ENCODE measurements at regions not wholly inside any gene's neighbourhood (a gene's known extent, or its start where the extent isn't known, plus 50 kb on each side); places are given as distances from the start of the nearest gene placed in this dataset.

- no peak overlapping the region for H3K27ac ChIP-seq
- no peak overlapping the region for H3K4me3 ChIP-seq
Observed at GRCh38 chr1:184141361-184141880, 89.9 kb downstream of the TSEN15 start.

- Histone ChIP-seq H3K4me3 (no peak overlapping the region), H3K27ac (peak overlapping the region in 2 of 21 experiments; percentile 49 to 67)
Observed at GRCh38 chr1:184143449-184143848, 91.9 kb downstream of the TSEN15 start.

- Histone ChIP-seq H3K4me3 (no peak overlapping the region), H3K27ac (no peak overlapping the region)
Observed at GRCh38 chr1:184145083-184145482, 93.6 kb downstream of the TSEN15 start.

GRCh38 chr1:184146202-184146601 is 94.7 kb downstream of the TSEN15 start:
- Histone ChIP-seq H3K27ac (no peak overlapping the region), H3K4me3 (no peak overlapping the region)

- H3K27ac ChIP-seq, result peak overlapping the region in 10 of 21 experiments; percentile 18 to 92 (median 46)
- no peak overlapping the region for H3K4me3 ChIP-seq
Observed at GRCh38 chr1:184150776-184151531, 99.4 kb downstream of the TSEN15 start.

- Histone ChIP-seq H3K4me3 (peak overlapping the region; percentile 1 to 25 (median 17)), H3K27ac (peak overlapping the region in 18 of 21 experiments; percentile 11 to 92 (median 73))
Observed at GRCh38 chr1:184152434-184152898, 100.9 kb downstream of the TSEN15 start.

- H3K4me3 ChIP-seq, result peak overlapping the region; percentile 1 to 25 (median 17)
- peak overlapping the region in 20 of 21 experiments; percentile 11 to 92 (median 66) for H3K27ac ChIP-seq
Observed at GRCh38 chr1:184152974-184153373, 101.4 kb downstream of the TSEN15 start.

GRCh38 chr1:184153731-184154130 is 102.2 kb downstream of the TSEN15 start:
- peak overlapping the region in 5 of 21 experiments; percentile 80 to 92 (median 84) for H3K27ac ChIP-seq
- no peak overlapping the region for H3K4me3 ChIP-seq

GRCh38 chr1:184156521-184157393 is 105.2 kb downstream of the TSEN15 start:
- Histone ChIP-seq H3K27ac (peak overlapping the region in 1 of 21 experiments; percentile 18), H3K4me3 (no peak overlapping the region)

- H3K27ac ChIP-seq, result no peak overlapping the region
- no peak overlapping the region for H3K4me3 ChIP-seq
Observed at GRCh38 chr1:184157394-184157742, 105.8 kb downstream of the TSEN15 start.

GRCh38 chr1:184158896-184159681 is 107.6 kb downstream of the TSEN15 start:
- no peak overlapping the region for H3K4me3 ChIP-seq
- peak overlapping the region in 5 of 21 experiments; percentile 1 to 68 (median 5) for H3K27ac ChIP-seq

GRCh38 chr1:184160236-184160635 is 108.7 kb downstream of the TSEN15 start:
- Histone ChIP-seq H3K4me3 (no peak overlapping the region), H3K27ac (peak overlapping the region in 16 of 21 experiments; percentile 1 to 82 (median 55))

- peak overlapping the region in 17 of 21 experiments; percentile 1 to 82 (median 52) for H3K27ac ChIP-seq
Observed at GRCh38 chr1:184161071-184161698, 109.7 kb downstream of the TSEN15 start.

GRCh38 chr1:184162281-184162680 is 110.8 kb downstream of the TSEN15 start:
- Histone ChIP-seq H3K4me3 (no peak overlapping the region), H3K27ac (peak overlapping the region in 3 of 21 experiments; percentile 1 to 74 (median 54))

More at GRCh38 chr1:184161071-184161698, 109.7 kb downstream of the TSEN15 start:
- no peak overlapping the region for H3K4me3 ChIP-seq

- Histone ChIP-seq H3K4me3 (no peak overlapping the region), H3K27ac (peak overlapping the region in 3 of 21 experiments; percentile 16 to 61 (median 23))
Observed at GRCh38 chr1:184163674-184164465, 112.3 kb downstream of the TSEN15 start.

GRCh38 chr1:184164536-184164935 is 113.0 kb downstream of the TSEN15 start:
- Histone ChIP-seq H3K4me3 (no peak overlapping the region), H3K27ac (peak overlapping the region in 3 of 21 experiments; percentile 8 to 61 (median 16))

GRCh38 chr1:184166485-184166884 is 115.0 kb downstream of the TSEN15 start:
- no peak overlapping the region for H3K4me3 ChIP-seq
- H3K27ac ChIP-seq, result no peak overlapping the region

- H3K27ac ChIP-seq, result no peak overlapping the region
- H3K4me3 ChIP-seq, result no peak overlapping the region
Observed at GRCh38 chr1:184167352-184167751, 115.8 kb downstream of the TSEN15 start.
